DND-41 (cell line): ENCODE measurements at regions not wholly inside any gene's neighbourhood (a gene's known extent, or its start where the extent isn't known, plus 50 kb on each side); places are given as distances from the start of the nearest gene placed in this dataset.

Experiments used
- ATAC-seq: fragments of 200-7000 bp; cut with Tn5 transposase; 3 replicates; pipeline ENCODE4 v1.9.1; 2021; ENCODE audit warnings: low read depth; ENCODE audit not compliant: insufficient read depth
- DNase-seq: peaks from one replicate; pipeline ENCODE4 v3.0.0-alpha.2; 2020
- H2AFZ ChIP-seq: 2 replicates; pipeline ENCODE4 v1.6.0; 2012; ENCODE audit warnings: low read depth, low read length
- H3K27ac ChIP-seq: 2 replicates; pipeline ENCODE4 v1.5.1; 2012; ENCODE audit warnings: low read length, inconsistent platforms
- H3K27me3 ChIP-seq: fragments of 200-600 bp; sonication (generic); 2 replicates; pipeline ENCODE4 v1.6.0; 2012; ENCODE audit warnings: low read length, mild to moderate bottlenecking, inconsistent platforms; ENCODE audit not compliant: insufficient read depth, poor library complexity
- H3K36me3 ChIP-seq: 2 replicates; pipeline ENCODE4 v1.5.1; 2012; ENCODE audit warnings: low read length, inconsistent platforms; ENCODE audit not compliant: insufficient read depth
- H3K4me1 ChIP-seq: 2 replicates; pipeline ENCODE4 v1.5.1; 2012; ENCODE audit warnings: mild to moderate bottlenecking, low read length; ENCODE audit not compliant: insufficient read depth
- H3K4me2 ChIP-seq: 2 replicates; pipeline ENCODE4 v1.6.0; 2012; ENCODE audit warnings: mild to moderate bottlenecking, moderate library complexity, low read length, inconsistent platforms; ENCODE audit not compliant: insufficient read depth
- H3K4me3 ChIP-seq, 2 experiments: fragments of 200-600 bp in 1 of 2; shearing (Covaris generic) in 1 of 2; 2 replicates each; pipeline ENCODE4 v1.5.1; 2012 to 2016; ENCODE audit warnings: inconsistent platforms in 2 of 2, low read length in 2 of 2, mild to moderate bottlenecking in 2 of 2, low read depth in 1 of 2, moderate library complexity in 1 of 2
- H3K79me2 ChIP-seq: 2 replicates; pipeline ENCODE4 v1.6.0; 2012; ENCODE audit warnings: low read length, inconsistent platforms; ENCODE audit not compliant: insufficient read depth
- H3K9ac ChIP-seq: 2 replicates; pipeline ENCODE4 v1.6.0; 2012; ENCODE audit warnings: low read depth, mild to moderate bottlenecking, inconsistent platforms, low read length, moderate library complexity
- H3K9me3 ChIP-seq: 2 replicates; pipeline ENCODE4 v1.5.1; 2012; ENCODE audit warnings: low read length, moderate library complexity, mild to moderate bottlenecking, inconsistent platforms; ENCODE audit not compliant: insufficient read depth, severe bottlenecking
- H4K20me1 ChIP-seq: 2 replicates; pipeline ENCODE4 v1.6.0; 2012; ENCODE audit warnings: low read length; ENCODE audit not compliant: insufficient read depth
- CTCF ChIP-seq: IDR thresholded peaks from 2 replicates; pipeline ENCODE4 v1.5.1; 2012; ENCODE audit warnings: borderline replicate concordance, low read length, moderate library complexity, mild to moderate bottlenecking; ENCODE audit not compliant: poor library complexity, severe bottlenecking; ENCODE audit errors: extremely low read depth
- EZH2 ChIP-seq: IDR thresholded peaks from 3 replicates; pipeline ENCODE4 v1.6.1; 2012; ENCODE audit warnings: borderline replicate concordance, low read depth, mild to moderate bottlenecking, moderate library complexity, low read length, inconsistent platforms; ENCODE audit not compliant: severe bottlenecking

- Histone ChIP-seq H3K27me3 (peaks cover 34% of the 10 kb centered on the region), H3K79me2 (no peaks in the 10 kb centered on the region), H3K9ac (no peak overlapping the region), H3K9me3 (no peaks in the 10 kb centered on the region), H3K27ac (no peak overlapping the region), H4K20me1 (peaks cover 7% of the 10 kb centered on the region; the same call in 1 of the 2 replicates), H3K36me3 (no peaks in the 10 kb centered on the region), H3K4me2 (no peak overlapping the region), H3K4me1 (no peaks in the 10 kb centered on the region), H2AFZ (no peak overlapping the region), H3K4me3 (no peak overlapping the region)
- no peak for DNase-seq
- ATAC-seq = no peak
- TF ChIP-seq EZH2 (no peak), CTCF (no peak)
Observed at GRCh38 chr1:38267037-38268036, 220.7 kb upstream of the POU3F1 start.

- H3K9me3 ChIP-seq = no peaks in the 10 kb centered on the region
- ATAC-seq (no peak), DNase-seq (no peak)
- H4K20me1 ChIP-seq = peaks cover 8% of the 10 kb centered on the region; the same call in 1 of the 2 replicates
- no peaks in the 10 kb centered on the region for H3K79me2 ChIP-seq
- peaks cover 27% of the 10 kb centered on the region for H3K27me3 ChIP-seq
- H3K4me3 ChIP-seq = no peak overlapping the region
- no peak overlapping the region for H2AFZ ChIP-seq
- no peak for TF ChIP-seq EZH2
- TF ChIP-seq CTCF = no peak
- H3K4me1 ChIP-seq = no peaks in the 10 kb centered on the region
- H3K9ac ChIP-seq = no peak overlapping the region
- no peak overlapping the region for H3K27ac ChIP-seq
- H3K4me2 ChIP-seq = no peak overlapping the region
- H3K36me3 ChIP-seq = no peaks in the 10 kb centered on the region
Observed at GRCh38 chr1:38266197-38266520, 219.6 kb upstream of the POU3F1 start.

GRCh38 chr1:38265293-38266196 lies 219.0 kb upstream of the POU3F1 start:
- DNase-seq (no peak), ATAC-seq (no peak)
- TF ChIP-seq CTCF = no peak
- no peak for TF ChIP-seq EZH2
- H3K4me2 ChIP-seq = no peak overlapping the region
- no peaks in the 10 kb centered on the region for H3K36me3 ChIP-seq
- no peak overlapping the region for H3K9ac ChIP-seq
- no peaks in the 10 kb centered on the region for H3K9me3 ChIP-seq
- H2AFZ ChIP-seq = no peak overlapping the region
- no peaks in the 10 kb centered on the region for H3K4me1 ChIP-seq
- H3K79me2 ChIP-seq = no peaks in the 10 kb centered on the region
- H3K4me3 ChIP-seq = no peak overlapping the region
- peaks cover 8% of the 10 kb centered on the region; the same call in 1 of the 2 replicates for H4K20me1 ChIP-seq
- no peak overlapping the region for H3K27ac ChIP-seq
- peaks cover 26% of the 10 kb centered on the region for H3K27me3 ChIP-seq
